ENCODE measurements at regions not wholly inside any gene's neighbourhood (a gene's known extent, or its start where the extent isn't known, plus 50 kb on each side); places are given as distances from the start of the nearest gene placed in this dataset.

- H3K4me3 Mint-ChIP-seq = no peak overlapping the region
- DNase-seq = no peak
- intact Hi-C loops (cut with micrococcal nuclease) = no loop called here
- H3K9me3 Mint-ChIP-seq = no peaks in the 10 kb centered on the region
- CTCF ChIA-PET = no interaction called here
- no peaks in the 10 kb centered on the region for H3K27me3 Mint-ChIP-seq (ENCODE audit: low read depth)
- H3K36me3 Mint-ChIP-seq (ENCODE audit: low read depth) = no peaks in the 10 kb centered on the region
- no peak overlapping the region for H3K27ac Mint-ChIP-seq
- no peaks in the 10 kb centered on the region for H3K4me1 Mint-ChIP-seq (ENCODE audit: low read depth)
Observed at GRCh38 chr12:85352016-85352415, 72.0 kb downstream of the ALX1 start.

GRCh38 chr12:85356596-85357385 lies 76.8 kb downstream of the ALX1 start:
- no peaks in the 10 kb centered on the region for H3K9me3 Mint-ChIP-seq
- H3K4me3 Mint-ChIP-seq = no peak overlapping the region
- CTCF ChIA-PET = no interaction called here
- H3K36me3 Mint-ChIP-seq (ENCODE audit: low read depth) = no peaks in the 10 kb centered on the region
- H3K27ac Mint-ChIP-seq = no peak overlapping the region
- H3K27me3 Mint-ChIP-seq (ENCODE audit: low read depth) = no peaks in the 10 kb centered on the region
- no peaks in the 10 kb centered on the region for H3K4me1 Mint-ChIP-seq (ENCODE audit: low read depth)
- no peak for DNase-seq
- intact Hi-C loops (cut with micrococcal nuclease) = no loop called here

GRCh38 chr12:85357609-85358008 lies 77.6 kb downstream of the ALX1 start:
- DNase-seq = no peak
- Mint-ChIP-seq H3K36me3 (ENCODE audit: low read depth) (no peaks in the 10 kb centered on the region), H3K9me3 (no peaks in the 10 kb centered on the region), H3K4me1 (ENCODE audit: low read depth) (no peaks in the 10 kb centered on the region), H3K27me3 (ENCODE audit: low read depth) (no peaks in the 10 kb centered on the region), H3K4me3 (no peak overlapping the region), H3K27ac (no peak overlapping the region)
- intact Hi-C loops (cut with micrococcal nuclease) = no loop called here
- CTCF ChIA-PET = no interaction called here

- Mint-ChIP-seq H3K36me3 (ENCODE audit: low read depth) (no peaks in the 10 kb centered on the region), H3K9me3 (no peaks in the 10 kb centered on the region), H3K4me3 (no peak overlapping the region), H3K27me3 (ENCODE audit: low read depth) (no peaks in the 10 kb centered on the region), H3K4me1 (ENCODE audit: low read depth) (no peaks in the 10 kb centered on the region), H3K27ac (no peak overlapping the region)
- intact Hi-C loops (cut with micrococcal nuclease) = no loop called here
- CTCF ChIA-PET = no interaction called here
- DNase-seq = no peak
Observed at GRCh38 chr12:85358715-85359114, 78.7 kb downstream of the ALX1 start.

- no peak overlapping the region for H3K4me3 Mint-ChIP-seq
- no peak for DNase-seq
- H3K4me1 Mint-ChIP-seq (ENCODE audit: low read depth) = no peaks in the 10 kb centered on the region
- no peaks in the 10 kb centered on the region for H3K9me3 Mint-ChIP-seq
- intact Hi-C loops (cut with micrococcal nuclease) = no loop called here
- CTCF ChIA-PET = no interaction called here
- H3K27me3 Mint-ChIP-seq (ENCODE audit: low read depth) = no peaks in the 10 kb centered on the region
- no peaks in the 10 kb centered on the region for H3K36me3 Mint-ChIP-seq (ENCODE audit: low read depth)
- H3K27ac Mint-ChIP-seq = no peak overlapping the region
Observed at GRCh38 chr12:85363382-85364190, 83.6 kb downstream of the ALX1 start.

GRCh38 chr12:85367936-85368335 lies 87.9 kb downstream of the ALX1 start:
- no peak overlapping the region for H3K4me3 Mint-ChIP-seq
- H3K9me3 Mint-ChIP-seq = no peaks in the 10 kb centered on the region
- H3K27me3 Mint-ChIP-seq (ENCODE audit: low read depth) = no peaks in the 10 kb centered on the region
- no peak for DNase-seq
- intact Hi-C loops (cut with micrococcal nuclease) = no loop called here
- CTCF ChIA-PET = no interaction called here
- no peaks in the 10 kb centered on the region for H3K4me1 Mint-ChIP-seq (ENCODE audit: low read depth)
- H3K36me3 Mint-ChIP-seq (ENCODE audit: low read depth) = no peaks in the 10 kb centered on the region
- H3K27ac Mint-ChIP-seq = no peak overlapping the region

- H3K27me3 Mint-ChIP-seq (ENCODE audit: low read depth) = no peaks in the 10 kb centered on the region
- no peaks in the 10 kb centered on the region for H3K4me1 Mint-ChIP-seq (ENCODE audit: low read depth)
Observed at GRCh38 chr12:85369365-85370154, 89.5 kb downstream of the ALX1 start.

GRCh38 chr12:85373045-85373444 lies 93.0 kb downstream of the ALX1 start:
- H3K4me3 Mint-ChIP-seq = no peak overlapping the region
- no peaks in the 10 kb centered on the region for H3K27me3 Mint-ChIP-seq (ENCODE audit: low read depth)
- no peaks in the 10 kb centered on the region for H3K9me3 Mint-ChIP-seq
- no peaks in the 10 kb centered on the region for H3K36me3 Mint-ChIP-seq (ENCODE audit: low read depth)
- no peak overlapping the region for H3K27ac Mint-ChIP-seq
- intact Hi-C loops (cut with micrococcal nuclease) = no loop called here
- DNase-seq = no peak
- no peaks in the 10 kb centered on the region for H3K4me1 Mint-ChIP-seq (ENCODE audit: low read depth)
- CTCF ChIA-PET = interaction anchor here (0.6 kb wide), 1 partner anchor 116 kb away, joined by 3 read pairs; no protein-coding TSS in a partner anchor

More at GRCh38 chr12:85369365-85370154, 89.5 kb downstream of the ALX1 start:
- Mint-ChIP-seq H3K27ac (no peak overlapping the region), H3K36me3 (ENCODE audit: low read depth) (no peaks in the 10 kb centered on the region), H3K9me3 (no peaks in the 10 kb centered on the region), H3K4me3 (no peak overlapping the region)
- CTCF ChIA-PET = no interaction called here
- intact Hi-C loops (cut with micrococcal nuclease) = no loop called here
- DNase-seq = no peak

GRCh38 chr12:85374981-85375380 lies 95.0 kb downstream of the ALX1 start:
- Mint-ChIP-seq H3K27ac (no peak overlapping the region), H3K4me3 (no peak overlapping the region), H3K4me1 (ENCODE audit: low read depth) (no peaks in the 10 kb centered on the region), H3K27me3 (ENCODE audit: low read depth) (no peaks in the 10 kb centered on the region), H3K9me3 (no peaks in the 10 kb centered on the region), H3K36me3 (ENCODE audit: low read depth) (no peaks in the 10 kb centered on the region)
- CTCF ChIA-PET = no interaction called here
- intact Hi-C loops (cut with micrococcal nuclease) = no loop called here
- DNase-seq = no peak

GRCh38 chr12:85385406-85385805 lies 105.4 kb downstream of the ALX1 start:
- no peaks in the 10 kb centered on the region for H3K36me3 Mint-ChIP-seq (ENCODE audit: low read depth)
- H3K4me1 Mint-ChIP-seq (ENCODE audit: low read depth) = no peaks in the 10 kb centered on the region
- H3K27me3 Mint-ChIP-seq (ENCODE audit: low read depth) = no peaks in the 10 kb centered on the region
- no peak overlapping the region for H3K4me3 Mint-ChIP-seq
- no peak for DNase-seq
- H3K9me3 Mint-ChIP-seq = no peaks in the 10 kb centered on the region
- H3K27ac Mint-ChIP-seq = no peak overlapping the region
- intact Hi-C loops (cut with micrococcal nuclease) = no loop called here
- CTCF ChIA-PET = no interaction called here

GRCh38 chr12:85390266-85390665 lies 110.2 kb downstream of the ALX1 start:
- Mint-ChIP-seq H3K4me1 (ENCODE audit: low read depth) (no peaks in the 10 kb centered on the region), H3K4me3 (no peak overlapping the region), H3K9me3 (peaks cover 1% of the 10 kb centered on the region), H3K27ac (no peak overlapping the region), H3K36me3 (ENCODE audit: low read depth) (no peaks in the 10 kb centered on the region), H3K27me3 (ENCODE audit: low read depth) (no peaks in the 10 kb centered on the region)
- DNase-seq = no peak
- CTCF ChIA-PET = no interaction called here
- intact Hi-C loops (cut with micrococcal nuclease) = no loop called here

- no peaks in the 10 kb centered on the region for H3K36me3 Mint-ChIP-seq (ENCODE audit: low read depth)
- CTCF ChIA-PET = no interaction called here
- H3K4me3 Mint-ChIP-seq = no peak overlapping the region
- no peak for DNase-seq
- H3K27me3 Mint-ChIP-seq (ENCODE audit: low read depth) = no peaks in the 10 kb centered on the region
- no peak overlapping the region for H3K27ac Mint-ChIP-seq
- H3K9me3 Mint-ChIP-seq = peaks cover 1% of the 10 kb centered on the region
- no peaks in the 10 kb centered on the region for H3K4me1 Mint-ChIP-seq (ENCODE audit: low read depth)
- intact Hi-C loops (cut with micrococcal nuclease) = no loop called here
Observed at GRCh38 chr12:85392508-85392907, 112.5 kb downstream of the ALX1 start.
